GM19455 (cell line): ENCODE measurements at regions not wholly inside any gene's neighbourhood (a gene's known extent, or its start where the extent isn't known, plus 50 kb on each side); places are given as distances from the start of the nearest gene placed in this dataset.
"Not testable (repeated sequence)": the region's sequence is repeated elsewhere in the genome, so short reads cannot be mapped to it uniquely, and the experiment has no call there.

ENCODE experiments used
- ATAC-seq: cut with Tn5 transposase; IDR thresholded peaks from one replicate; pipeline ENCODE4 v1.9.1; 2021; ENCODE audit not compliant: unreplicated experiment

DNA sequence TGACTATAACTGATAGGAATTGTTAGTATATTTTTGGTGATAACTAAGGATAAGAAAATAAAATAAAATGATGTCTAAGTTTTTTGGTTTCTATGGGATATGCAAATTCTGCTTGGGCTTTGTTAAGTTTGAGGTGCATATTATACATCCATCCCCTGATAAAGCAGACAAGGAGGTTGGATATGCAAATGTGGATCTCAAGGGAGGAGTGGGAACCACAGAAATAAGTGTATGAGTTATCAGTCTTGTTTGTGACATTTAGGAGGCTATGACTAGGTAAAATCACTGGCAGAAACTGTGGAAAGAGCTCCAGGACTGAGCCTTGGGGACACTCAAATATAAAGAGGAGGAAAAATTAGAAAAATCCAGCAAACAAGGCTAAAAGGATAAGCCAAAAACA, 719.4 kb downstream of the RERGL start:
- no peak for ATAC-seq

- ATAC-seq = no peak
Observed at GRCh38 chr12:17369556-17369955, 720.4 kb downstream of the RERGL start.

DNA sequence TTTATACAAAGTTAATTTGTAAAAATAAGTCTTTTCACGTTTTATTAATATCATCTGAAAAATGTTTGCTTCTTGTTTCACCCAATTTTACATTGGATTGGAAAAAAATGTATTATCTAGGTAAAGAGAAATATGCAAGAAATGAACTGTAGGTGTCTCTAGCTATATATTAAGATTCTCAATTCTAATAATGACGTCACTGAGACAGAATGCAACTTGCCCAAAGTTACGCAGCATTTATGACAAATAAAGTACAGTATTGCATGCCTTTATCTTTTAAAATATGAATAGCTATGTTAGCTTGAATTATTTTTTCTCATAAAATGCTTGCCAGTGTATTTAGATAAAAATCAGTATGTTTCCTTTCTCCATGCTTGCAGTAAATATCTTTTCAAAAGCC, 728.8 kb downstream of the RERGL start:
- ATAC-seq = no peak

- no peak for ATAC-seq
Observed at GRCh38 chr12:17358835-17359234, 731.2 kb downstream of the RERGL start.

DNA sequence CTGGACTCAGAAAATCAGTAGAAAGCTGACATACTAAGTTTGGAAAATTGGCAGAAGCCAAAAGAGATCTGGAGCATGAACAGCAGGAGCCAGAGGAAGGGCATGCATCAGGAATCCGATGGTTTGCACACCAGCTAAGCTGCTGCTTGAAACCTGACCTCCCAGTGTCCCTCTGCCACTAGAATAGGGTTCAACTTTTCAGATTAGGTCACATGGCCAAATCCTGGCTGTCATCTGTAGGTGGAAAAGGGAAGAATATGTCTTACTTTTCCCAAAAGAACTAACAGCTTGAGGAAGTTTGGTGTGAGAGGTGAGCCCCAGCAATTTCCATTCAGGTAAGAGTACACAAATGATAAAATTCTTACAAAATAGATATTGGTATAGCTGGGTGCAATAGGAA, 732.6 kb downstream of the RERGL start:
- no peak for ATAC-seq

GRCh38 chr12:17352164-17352563, 737.8 kb downstream of the RERGL start:
- no peak for ATAC-seq

DNA sequence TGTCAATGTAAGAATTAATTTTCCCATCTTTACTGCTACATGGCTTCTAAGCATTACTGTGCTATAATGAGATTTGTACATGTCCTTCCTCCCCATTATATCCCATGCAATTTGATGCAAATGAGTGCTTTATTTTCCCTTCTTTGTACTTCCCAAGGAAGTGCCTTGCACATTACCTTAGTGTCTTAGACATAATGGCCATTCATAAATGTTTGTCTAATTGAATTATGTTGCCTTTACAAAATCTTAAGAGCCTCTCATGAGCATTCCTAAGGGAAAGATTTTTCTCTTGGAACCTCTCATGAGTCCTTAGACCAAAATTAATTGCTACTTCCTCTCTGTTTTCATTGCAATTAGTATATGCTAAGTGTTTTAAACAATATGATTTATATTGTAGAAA, 741.7 kb downstream of the RERGL start:
- ATAC-seq = no peak

- ATAC-seq = no peak
Observed at GRCh38 chr12:17344649-17345048, 738.7 kb upstream of the LMO3 start.

DNA sequence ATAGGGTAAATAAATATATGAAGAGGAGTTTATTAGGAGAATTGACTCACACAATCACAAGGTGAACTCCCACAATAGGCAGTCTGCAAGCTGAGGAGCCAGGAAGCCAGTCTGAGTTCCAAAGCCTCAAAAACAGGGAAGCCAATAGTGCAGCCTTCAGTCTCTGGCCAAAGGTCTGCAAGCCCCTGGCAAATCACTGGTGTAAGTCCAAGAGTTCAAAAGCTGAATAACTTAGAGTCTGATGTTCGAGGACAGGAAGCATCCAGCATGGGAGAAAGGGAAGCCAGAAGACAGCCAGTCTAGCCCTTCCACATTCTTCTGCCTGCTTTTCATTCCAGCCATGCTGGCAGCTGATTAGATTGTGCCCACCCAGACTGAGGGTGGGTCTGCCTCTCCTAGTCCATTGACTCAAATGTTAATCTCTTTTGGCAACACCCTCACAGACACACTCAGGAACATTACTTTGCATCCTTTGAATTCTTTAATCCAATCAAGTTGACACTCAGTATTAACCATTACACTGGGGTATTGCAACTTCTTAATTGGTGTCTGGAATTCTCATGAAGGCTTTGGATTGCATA, 736.5 kb upstream of the LMO3 start:
- no peak for ATAC-seq

DNA sequence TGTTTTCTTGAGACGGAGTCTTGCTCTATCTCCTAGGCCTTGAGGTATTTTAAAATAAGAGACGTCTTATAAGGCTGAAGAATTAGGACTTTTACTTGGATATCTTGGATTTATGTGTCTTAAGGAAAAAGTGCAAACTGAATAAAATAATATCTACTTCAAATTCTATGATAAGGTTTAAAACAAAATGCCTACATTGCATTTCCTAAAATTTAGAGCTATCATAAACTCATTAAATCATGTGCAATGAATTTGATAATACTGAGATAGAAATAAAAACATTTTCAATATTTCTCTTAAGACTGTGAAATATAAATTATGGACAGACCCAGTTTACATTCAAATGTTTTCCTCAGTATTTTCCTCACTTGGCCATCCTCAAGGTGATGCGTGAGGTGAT, 729.5 kb upstream of the LMO3 start:
- no peak for ATAC-seq

DNA sequence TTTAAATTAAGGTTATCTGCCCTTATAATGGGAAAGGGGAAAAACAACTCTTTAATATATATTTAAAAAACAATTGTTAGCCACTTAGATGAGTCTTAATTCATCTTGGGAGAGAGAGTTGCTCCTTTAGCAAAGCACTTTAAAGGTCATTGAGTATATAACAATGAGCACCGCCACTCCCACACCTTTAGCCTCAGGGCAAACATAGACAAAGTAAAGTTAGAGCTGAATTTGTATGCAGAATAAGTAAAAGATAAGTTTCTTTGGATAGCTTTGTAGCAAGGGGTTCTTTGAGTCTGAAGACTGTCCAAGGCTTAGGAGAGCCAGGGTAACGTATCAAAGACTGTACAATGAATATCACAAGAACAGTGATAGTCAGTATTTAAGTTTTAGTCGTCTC, 728.8 kb upstream of the LMO3 start:
- ATAC-seq = no peak

DNA sequence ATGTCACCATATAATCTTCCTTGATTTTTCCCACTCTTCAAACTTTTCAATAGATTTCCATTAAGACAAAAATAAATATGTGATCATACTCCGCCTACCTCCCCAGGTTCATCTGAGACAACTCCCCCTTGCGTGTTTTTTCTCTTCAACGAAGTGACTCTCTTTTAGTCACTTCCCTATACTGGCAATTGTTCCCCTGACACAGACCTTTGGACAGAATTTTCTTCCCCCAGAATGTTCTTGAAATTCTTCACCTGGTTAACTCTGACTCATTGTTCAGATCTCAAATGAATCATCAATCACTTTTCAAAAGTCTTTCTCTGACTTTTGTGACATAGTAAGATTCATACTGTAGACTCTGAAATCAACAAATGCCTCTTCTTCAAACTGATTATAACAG, 727.3 kb upstream of the LMO3 start:
- no peak for ATAC-seq

DNA sequence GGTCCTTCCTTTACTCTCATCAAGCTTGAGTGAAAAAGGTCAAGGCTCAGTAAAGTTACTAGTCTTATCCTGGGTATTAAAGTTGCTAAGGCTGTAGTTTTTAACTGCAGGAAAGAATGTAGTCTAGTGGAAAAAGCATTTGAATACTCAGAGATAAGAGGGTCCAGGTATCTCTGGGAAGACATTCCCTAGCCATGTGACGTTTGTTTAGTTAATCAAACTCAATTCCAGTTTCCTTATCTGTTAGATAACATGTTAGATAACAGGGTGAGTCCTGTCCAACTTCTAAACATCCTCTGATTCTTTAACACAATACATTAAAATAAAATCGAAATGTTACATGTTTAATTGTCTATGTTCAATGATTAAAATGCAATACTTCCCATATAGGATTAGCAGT, 720.7 kb upstream of the LMO3 start:
- ATAC-seq = no peak

DNA sequence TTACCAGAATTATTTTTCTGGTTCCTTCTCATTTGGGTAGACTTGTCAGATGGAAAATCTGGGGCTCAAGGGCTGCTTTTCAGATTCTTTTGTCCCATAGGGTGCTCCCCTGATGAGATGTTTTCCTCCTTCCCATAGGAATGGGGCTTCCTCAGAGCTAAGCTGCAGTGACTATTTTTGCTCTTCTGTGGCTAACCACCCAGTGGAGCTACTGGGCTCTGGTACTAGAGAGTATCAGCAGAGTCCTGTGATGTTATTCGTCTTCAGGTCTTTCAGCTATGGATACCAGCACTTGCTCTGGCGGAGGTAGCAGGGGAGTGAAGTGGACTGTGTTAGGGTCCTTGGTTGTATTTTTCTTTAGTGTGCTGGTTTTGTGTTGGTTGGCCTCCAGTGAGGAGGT, 716.1 kb upstream of the LMO3 start:
- ATAC-seq = no peak

- no peak for ATAC-seq
Observed at GRCh38 chr12:17304503-17305347, 698.8 kb upstream of the LMO3 start.

DNA sequence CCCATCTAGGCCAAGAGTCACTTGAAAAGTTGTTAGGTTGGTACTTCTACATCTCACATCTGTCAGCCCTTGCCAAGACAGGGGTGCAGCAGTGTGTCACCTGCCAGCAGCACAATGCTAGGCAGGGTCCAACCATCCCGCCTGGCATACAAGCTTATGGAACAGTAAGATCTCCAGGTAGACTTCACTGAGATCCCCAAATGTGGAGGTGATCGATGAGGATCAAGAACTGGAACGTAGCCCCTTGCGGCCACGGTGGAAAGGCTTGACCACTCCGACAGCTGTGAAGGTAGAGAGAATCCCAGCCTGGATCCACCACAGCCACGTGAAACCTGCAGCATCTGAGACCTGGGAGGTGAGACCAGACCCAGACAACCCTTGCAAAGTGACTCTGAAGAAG, 696.0 kb upstream of the LMO3 start:
- no peak for ATAC-seq

DNA sequence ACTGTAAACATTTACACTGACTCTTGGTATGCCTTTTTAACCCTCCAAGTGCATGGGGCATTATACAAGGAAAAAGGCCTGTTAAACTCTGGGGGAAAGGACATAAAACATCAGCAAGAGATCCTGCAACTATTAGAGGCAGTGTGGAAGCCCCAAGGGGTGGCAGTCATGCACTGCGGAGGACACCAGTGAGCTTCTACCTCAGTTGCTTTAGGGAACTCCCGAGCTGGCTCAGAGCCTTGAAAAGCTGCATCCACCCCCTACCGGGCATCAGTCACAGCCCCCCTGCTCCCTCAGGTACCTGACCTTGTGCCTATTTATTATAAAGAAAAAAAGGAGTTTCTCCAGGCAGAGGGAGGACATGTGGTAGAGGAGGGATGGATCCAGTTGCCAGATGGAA, 695.6 kb upstream of the LMO3 start:
- ATAC-seq = no peak

DNA sequence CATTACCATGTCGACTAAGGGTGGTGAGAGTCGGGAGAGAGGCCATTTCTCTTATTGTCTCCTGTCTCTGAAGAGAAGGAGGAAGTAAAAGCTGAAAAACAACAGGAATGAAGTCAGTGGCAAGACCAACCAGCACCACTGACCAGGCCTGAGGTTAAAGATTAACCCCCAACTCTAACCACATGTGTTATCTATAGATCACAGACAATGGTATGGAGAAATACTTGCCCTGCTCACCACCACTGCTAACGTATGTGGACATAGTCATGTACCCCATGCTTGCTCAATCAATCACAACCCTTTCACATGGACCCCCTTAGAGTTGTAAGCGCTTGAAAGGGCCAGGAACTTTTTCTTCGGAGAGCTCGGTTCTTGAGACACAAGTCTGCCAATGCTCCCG, 690.9 kb upstream of the LMO3 start:
- ATAC-seq = no peak

DNA sequence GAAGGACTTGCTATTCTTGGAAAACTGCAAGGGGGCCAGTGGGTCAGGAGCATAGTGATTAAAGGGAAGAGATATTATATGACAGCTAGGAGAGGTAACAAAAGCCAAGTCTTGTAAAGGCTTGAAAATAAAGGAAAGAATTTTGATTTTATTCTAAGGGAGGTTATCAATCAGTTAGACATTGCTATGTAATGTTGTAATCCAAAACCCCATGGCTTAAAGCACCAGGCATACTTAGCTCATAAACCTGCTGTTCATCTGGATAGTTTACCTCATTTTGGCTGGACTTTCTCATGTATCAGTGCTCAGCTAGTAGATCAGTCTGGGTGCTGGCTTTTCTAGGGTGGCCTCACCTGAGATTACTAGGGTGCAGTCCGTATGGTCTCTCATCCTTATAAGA, 680.9 kb upstream of the LMO3 start:
- ATAC-seq = no peak

- no peak for ATAC-seq
Observed at GRCh38 chr12:17284873-17285272, 678.9 kb upstream of the LMO3 start.

- ATAC-seq = no peak
Observed at GRCh38 chr12:17283563-17283962, 677.6 kb upstream of the LMO3 start.

GRCh38 chr12:17282169-17282568, 676.2 kb upstream of the LMO3 start:
- ATAC-seq = not testable (repeated sequence)

GRCh38 chr12:17278946-17279345, 673.0 kb upstream of the LMO3 start:
- ATAC-seq = no peak
